HEK293 (cell line): ENCODE measurements at regions not wholly inside any gene's neighbourhood (a gene's known extent, or its start where the extent isn't known, plus 50 kb on each side); places are given as distances from the start of the nearest gene placed in this dataset.
A peak's percentile ranks its signal among the peaks of the same experiment; 100 is the strongest.

Experiments
- HOXC10 ChIP-seq: sonication (generic); formaldehyde crosslinking; IDR thresholded peaks from 2 replicates; pipeline ENCODE4 v1.8.1; 2023; ENCODE audit warnings: mild to moderate bottlenecking, missing genetic modification reagents
- OSR2 ChIP-seq: fragments of 450-650 bp; formaldehyde crosslinking; IDR thresholded peaks from 2 replicates; pipeline ENCODE4 v1.5.1; 2016; ENCODE audit warnings: missing biosample characterization, missing genetic modification characterization
- PRDM1 ChIP-seq: fragments of 450-650 bp; formaldehyde crosslinking; IDR thresholded peaks from 2 replicates; pipeline ENCODE4; 2016; ENCODE audit warnings: missing biosample characterization, missing genetic modification characterization
- TRIM28 ChIP-seq: IDR thresholded peaks from 2 replicates; pipeline ENCODE4 v1.6.1; 2011; ENCODE audit warnings: low read length, control low read depth, borderline replicate concordance
- ZBTB1 ChIP-seq: fragments of 450-650 bp; formaldehyde crosslinking; IDR thresholded peaks from 2 replicates; pipeline ENCODE4 v1.5.1; 2016; ENCODE audit warnings: missing biosample characterization, missing genetic modification characterization
- ZNF138 ChIP-seq: fragments of 450-650 bp; formaldehyde crosslinking; IDR thresholded peaks from 2 replicates; pipeline ENCODE4 v1.5.1; 2016; ENCODE audit warnings: missing biosample characterization, missing genetic modification characterization, borderline replicate concordance
- ZNF140 ChIP-seq: fragments of 450-650 bp; formaldehyde crosslinking; IDR thresholded peaks from 2 replicates; pipeline ENCODE4 v1.5.1; 2016; ENCODE audit warnings: missing biosample characterization, missing genetic modification characterization
- ZNF221 ChIP-seq: fragments of 450-650 bp; formaldehyde crosslinking; IDR thresholded peaks from 2 replicates; pipeline ENCODE4 v1.5.1; 2017; ENCODE audit warnings: missing biosample characterization, missing genetic modification characterization, borderline replicate concordance
- ZNF23 ChIP-seq: fragments of 450-650 bp; formaldehyde crosslinking; IDR thresholded peaks from 2 replicates; pipeline ENCODE4 v1.5.1; 2016; ENCODE audit warnings: missing biosample characterization, missing genetic modification characterization, borderline replicate concordance
- ZNF266 ChIP-seq: fragments of 450-650 bp; formaldehyde crosslinking; IDR thresholded peaks from 2 replicates; pipeline ENCODE4 v1.5.1; 2016; ENCODE audit warnings: missing biosample characterization, missing genetic modification characterization, low read depth
- ZNF302 ChIP-seq: fragments of 450-650 bp; formaldehyde crosslinking; IDR thresholded peaks from 2 replicates; pipeline ENCODE4 v1.5.1; 2016; ENCODE audit warnings: missing biosample characterization, missing genetic modification characterization, low read depth
- ZNF426 ChIP-seq: fragments of 450-650 bp; formaldehyde crosslinking; IDR thresholded peaks from 2 replicates; pipeline ENCODE4 v1.5.1; 2017; ENCODE audit warnings: missing biosample characterization, missing genetic modification characterization, mild to moderate bottlenecking, inconsistent platforms, moderate library complexity
- ZNF501 ChIP-seq: fragments of 450-650 bp; formaldehyde crosslinking; IDR thresholded peaks from 2 replicates; pipeline ENCODE4 v1.5.1; 2016; ENCODE audit warnings: missing biosample characterization, missing genetic modification characterization
- ZNF544 ChIP-seq: fragments of 450-650 bp; formaldehyde crosslinking; IDR thresholded peaks from 2 replicates; pipeline ENCODE4 v1.5.0; 2017; ENCODE audit warnings: missing biosample characterization, missing genetic modification characterization
- ZNF558 ChIP-seq: fragments of 450-650 bp; formaldehyde crosslinking; IDR thresholded peaks from 2 replicates; pipeline ENCODE4 v1.5.1; 2016; ENCODE audit warnings: missing biosample characterization, missing genetic modification characterization
- ZNF560 ChIP-seq: fragments of 450-650 bp; formaldehyde crosslinking; IDR thresholded peaks from 2 replicates; pipeline ENCODE4 v1.5.1; 2017; ENCODE audit warnings: missing biosample characterization, missing genetic modification characterization, borderline replicate concordance
- ZNF623 ChIP-seq: fragments of 450-650 bp; formaldehyde crosslinking; IDR thresholded peaks from 2 replicates; pipeline ENCODE4 v1.5.1; 2016; ENCODE audit warnings: missing biosample characterization, missing genetic modification characterization
- ZXDB ChIP-seq: fragments of 450-650 bp; formaldehyde crosslinking; IDR thresholded peaks from 2 replicates; pipeline ENCODE4 v1.5.1; 2016; ENCODE audit warnings: missing biosample characterization, missing genetic modification characterization
- TF ChIP-seq, protein P1 (sequence below): fragments of 450-650 bp; formaldehyde crosslinking; IDR thresholded peaks from 2 replicates; pipeline ENCODE4 v1.5.1; 2016; ENCODE audit warnings: missing biosample characterization, missing genetic modification characterization, low read depth
- TF ChIP-seq, protein P2 (sequence below): fragments of 450-650 bp; formaldehyde crosslinking; IDR thresholded peaks from 2 replicates; pipeline ENCODE4 v1.5.1; 2016; ENCODE audit warnings: missing biosample characterization, missing genetic modification characterization
- TF ChIP-seq, protein P3 (sequence below): fragments of 450-650 bp; formaldehyde crosslinking; IDR thresholded peaks from 2 replicates; pipeline ENCODE4 v1.5.1; 2016; ENCODE audit warnings: missing biosample characterization, missing genetic modification characterization
- TF ChIP-seq, protein P4 (sequence below): fragments of 450-650 bp; formaldehyde crosslinking; IDR thresholded peaks from 2 replicates; pipeline ENCODE4 v1.5.1; 2016; ENCODE audit warnings: missing biosample characterization, missing genetic modification characterization, borderline replicate concordance
- TF ChIP-seq, protein P5 (sequence below): fragments of 450-650 bp; formaldehyde crosslinking; IDR thresholded peaks from 2 replicates; pipeline ENCODE4 v1.5.1; 2016; ENCODE audit warnings: missing biosample characterization, missing genetic modification characterization
- TF ChIP-seq, protein P6 (sequence below): fragments of 450-650 bp; formaldehyde crosslinking; optimal IDR thresholded peaks from 2 replicates; pipeline ENCODE3; 2016; ENCODE audit warnings: missing biosample characterization, mild to moderate bottlenecking, missing genetic modification characterization
- TF ChIP-seq, protein P7 (sequence below): fragments of 450-650 bp; formaldehyde crosslinking; IDR thresholded peaks from 2 replicates; pipeline ENCODE4 v1.5.1; 2016; ENCODE audit warnings: missing biosample characterization, missing genetic modification characterization

DNA sequence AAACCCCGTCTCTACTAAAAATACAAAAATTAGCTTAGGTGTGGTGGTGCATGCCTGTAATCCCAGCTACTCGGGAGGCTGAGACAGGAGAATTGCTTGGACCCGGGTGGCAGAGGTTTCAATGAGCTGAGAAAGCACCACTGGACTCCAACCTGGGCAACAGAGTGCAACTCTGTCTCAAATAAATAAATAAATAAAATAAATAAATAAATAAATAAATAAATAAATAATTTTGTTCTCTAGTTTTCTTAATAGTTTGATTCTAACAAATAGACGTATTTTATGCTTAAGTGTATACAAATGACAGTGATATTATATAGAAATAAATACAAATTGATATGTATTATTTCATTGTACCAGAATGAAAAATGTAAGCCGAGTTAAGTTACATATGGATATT, 339.9 kb upstream of the OLFM3 start (continued):
- TF ChIP-seq, protein P1, sequence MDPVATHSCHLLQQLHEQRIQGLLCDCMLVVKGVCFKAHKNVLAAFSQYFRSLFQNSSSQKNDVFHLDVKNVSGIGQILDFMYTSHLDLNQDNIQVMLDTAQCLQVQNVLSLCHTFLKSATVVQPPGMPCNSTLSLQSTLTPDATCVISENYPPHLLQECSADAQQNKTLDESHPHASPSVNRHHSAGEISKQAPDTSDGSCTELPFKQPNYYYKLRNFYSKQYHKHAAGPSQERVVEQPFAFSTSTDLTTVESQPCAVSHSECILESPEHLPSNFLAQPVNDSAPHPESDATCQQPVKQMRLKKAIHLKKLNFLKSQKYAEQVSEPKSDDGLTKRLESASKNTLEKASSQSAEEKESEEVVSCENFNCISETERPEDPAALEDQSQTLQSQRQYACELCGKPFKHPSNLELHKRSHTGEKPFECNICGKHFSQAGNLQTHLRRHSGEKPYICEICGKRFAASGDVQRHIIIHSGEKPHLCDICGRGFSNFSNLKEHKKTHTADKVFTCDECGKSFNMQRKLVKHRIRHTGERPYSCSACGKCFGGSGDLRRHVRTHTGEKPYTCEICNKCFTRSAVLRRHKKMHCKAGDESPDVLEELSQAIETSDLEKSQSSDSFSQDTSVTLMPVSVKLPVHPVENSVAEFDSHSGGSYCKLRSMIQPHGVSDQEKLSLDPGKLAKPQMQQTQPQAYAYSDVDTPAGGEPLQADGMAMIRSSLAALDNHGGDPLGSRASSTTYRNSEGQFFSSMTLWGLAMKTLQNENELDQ (tag by site-specific recombination): no peak
- TF ChIP-seq, protein P2, sequence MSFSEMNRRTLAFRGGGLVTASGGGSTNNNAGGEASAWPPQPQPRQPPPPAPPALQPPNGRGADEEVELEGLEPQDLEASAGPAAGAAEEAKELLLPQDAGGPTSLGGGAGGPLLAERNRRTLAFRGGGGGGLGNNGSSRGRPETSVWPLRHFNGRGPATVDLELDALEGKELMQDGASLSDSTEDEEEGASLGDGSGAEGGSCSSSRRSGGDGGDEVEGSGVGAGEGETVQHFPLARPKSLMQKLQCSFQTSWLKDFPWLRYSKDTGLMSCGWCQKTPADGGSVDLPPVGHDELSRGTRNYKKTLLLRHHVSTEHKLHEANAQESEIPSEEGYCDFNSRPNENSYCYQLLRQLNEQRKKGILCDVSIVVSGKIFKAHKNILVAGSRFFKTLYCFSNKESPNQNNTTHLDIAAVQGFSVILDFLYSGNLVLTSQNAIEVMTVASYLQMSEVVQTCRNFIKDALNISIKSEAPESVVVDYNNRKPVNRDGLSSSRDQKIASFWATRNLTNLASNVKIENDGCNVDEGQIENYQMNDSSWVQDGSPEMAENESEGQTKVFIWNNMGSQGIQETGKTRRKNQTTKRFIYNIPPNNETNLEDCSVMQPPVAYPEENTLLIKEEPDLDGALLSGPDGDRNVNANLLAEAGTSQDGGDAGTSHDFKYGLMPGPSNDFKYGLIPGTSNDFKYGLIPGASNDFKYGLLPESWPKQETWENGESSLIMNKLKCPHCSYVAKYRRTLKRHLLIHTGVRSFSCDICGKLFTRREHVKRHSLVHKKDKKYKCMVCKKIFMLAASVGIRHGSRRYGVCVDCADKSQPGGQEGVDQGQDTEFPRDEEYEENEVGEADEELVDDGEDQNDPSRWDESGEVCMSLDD (tag by site-specific recombination): no peak
- peak; percentile 23; the same call in 1 of the 2 replicates for TF ChIP-seq ZNF140
- peak; percentile 58 for TF ChIP-seq ZNF623 (tag by site-specific recombination)
- no peak for TF ChIP-seq ZNF138 (tag by site-specific recombination)
- no peak for TF ChIP-seq ZNF501 (tag by site-specific recombination)
- no peak for TF ChIP-seq OSR2
- TF ChIP-seq ZNF23 (tag by site-specific recombination): no peak
- TF ChIP-seq TRIM28: no peak
- no peak for TF ChIP-seq ZNF302 (tag by site-specific recombination)
- peak; percentile 40; the same call in 1 of the 2 replicates for TF ChIP-seq ZXDB (tag by site-specific recombination)
- TF ChIP-seq, protein P3, sequence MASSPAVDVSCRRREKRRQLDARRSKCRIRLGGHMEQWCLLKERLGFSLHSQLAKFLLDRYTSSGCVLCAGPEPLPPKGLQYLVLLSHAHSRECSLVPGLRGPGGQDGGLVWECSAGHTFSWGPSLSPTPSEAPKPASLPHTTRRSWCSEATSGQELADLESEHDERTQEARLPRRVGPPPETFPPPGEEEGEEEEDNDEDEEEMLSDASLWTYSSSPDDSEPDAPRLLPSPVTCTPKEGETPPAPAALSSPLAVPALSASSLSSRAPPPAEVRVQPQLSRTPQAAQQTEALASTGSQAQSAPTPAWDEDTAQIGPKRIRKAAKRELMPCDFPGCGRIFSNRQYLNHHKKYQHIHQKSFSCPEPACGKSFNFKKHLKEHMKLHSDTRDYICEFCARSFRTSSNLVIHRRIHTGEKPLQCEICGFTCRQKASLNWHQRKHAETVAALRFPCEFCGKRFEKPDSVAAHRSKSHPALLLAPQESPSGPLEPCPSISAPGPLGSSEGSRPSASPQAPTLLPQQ (tag by site-specific recombination): no peak
- TF ChIP-seq, protein P4, sequence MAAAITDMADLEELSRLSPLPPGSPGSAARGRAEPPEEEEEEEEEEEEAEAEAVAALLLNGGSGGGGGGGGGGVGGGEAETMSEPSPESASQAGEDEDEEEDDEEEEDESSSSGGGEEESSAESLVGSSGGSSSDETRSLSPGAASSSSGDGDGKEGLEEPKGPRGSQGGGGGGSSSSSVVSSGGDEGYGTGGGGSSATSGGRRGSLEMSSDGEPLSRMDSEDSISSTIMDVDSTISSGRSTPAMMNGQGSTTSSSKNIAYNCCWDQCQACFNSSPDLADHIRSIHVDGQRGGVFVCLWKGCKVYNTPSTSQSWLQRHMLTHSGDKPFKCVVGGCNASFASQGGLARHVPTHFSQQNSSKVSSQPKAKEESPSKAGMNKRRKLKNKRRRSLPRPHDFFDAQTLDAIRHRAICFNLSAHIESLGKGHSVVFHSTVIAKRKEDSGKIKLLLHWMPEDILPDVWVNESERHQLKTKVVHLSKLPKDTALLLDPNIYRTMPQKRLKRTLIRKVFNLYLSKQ (tag by site-specific recombination): no peak
- no peak for TF ChIP-seq ZBTB1 (tag by site-specific recombination)
- no peak for TF ChIP-seq PRDM1 (tag by site-specific recombination)
- 0 out of 2 replicates have a peak, but pooled peaks have one; percentile 7 for TF ChIP-seq ZNF560
- TF ChIP-seq ZNF221: no peak
- TF ChIP-seq, protein P5, sequence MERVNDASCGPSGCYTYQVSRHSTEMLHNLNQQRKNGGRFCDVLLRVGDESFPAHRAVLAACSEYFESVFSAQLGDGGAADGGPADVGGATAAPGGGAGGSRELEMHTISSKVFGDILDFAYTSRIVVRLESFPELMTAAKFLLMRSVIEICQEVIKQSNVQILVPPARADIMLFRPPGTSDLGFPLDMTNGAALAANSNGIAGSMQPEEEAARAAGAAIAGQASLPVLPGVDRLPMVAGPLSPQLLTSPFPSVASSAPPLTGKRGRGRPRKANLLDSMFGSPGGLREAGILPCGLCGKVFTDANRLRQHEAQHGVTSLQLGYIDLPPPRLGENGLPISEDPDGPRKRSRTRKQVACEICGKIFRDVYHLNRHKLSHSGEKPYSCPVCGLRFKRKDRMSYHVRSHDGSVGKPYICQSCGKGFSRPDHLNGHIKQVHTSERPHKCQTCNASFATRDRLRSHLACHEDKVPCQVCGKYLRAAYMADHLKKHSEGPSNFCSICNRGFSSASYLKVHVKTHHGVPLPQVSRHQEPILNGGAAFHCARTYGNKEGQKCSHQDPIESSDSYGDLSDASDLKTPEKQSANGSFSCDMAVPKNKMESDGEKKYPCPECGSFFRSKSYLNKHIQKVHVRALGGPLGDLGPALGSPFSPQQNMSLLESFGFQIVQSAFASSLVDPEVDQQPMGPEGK (tag by site-specific recombination): no peak
- TF ChIP-seq, protein P6, sequence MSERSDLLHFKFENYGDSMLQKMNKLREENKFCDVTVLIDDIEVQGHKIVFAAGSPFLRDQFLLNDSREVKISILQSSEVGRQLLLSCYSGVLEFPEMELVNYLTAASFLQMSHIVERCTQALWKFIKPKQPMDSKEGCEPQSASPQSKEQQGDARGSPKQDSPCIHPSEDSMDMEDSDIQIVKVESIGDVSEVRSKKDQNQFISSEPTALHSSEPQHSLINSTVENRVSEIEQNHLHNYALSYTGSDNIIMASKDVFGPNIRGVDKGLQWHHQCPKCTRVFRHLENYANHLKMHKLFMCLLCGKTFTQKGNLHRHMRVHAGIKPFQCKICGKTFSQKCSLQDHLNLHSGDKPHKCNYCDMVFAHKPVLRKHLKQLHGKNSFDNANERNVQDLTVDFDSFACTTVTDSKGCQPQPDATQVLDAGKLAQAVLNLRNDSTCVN (tag by site-specific recombination): no peak
- peak; percentile 75 for TF ChIP-seq ZNF426 (tag by site-specific recombination)
- TF ChIP-seq HOXC10 (CRISPR knock-in tag): no peak
- 0 out of 2 replicates have a peak, but pooled peaks have one; percentile 26 for TF ChIP-seq ZNF266 (tag by site-specific recombination)
- TF ChIP-seq, protein P7, sequence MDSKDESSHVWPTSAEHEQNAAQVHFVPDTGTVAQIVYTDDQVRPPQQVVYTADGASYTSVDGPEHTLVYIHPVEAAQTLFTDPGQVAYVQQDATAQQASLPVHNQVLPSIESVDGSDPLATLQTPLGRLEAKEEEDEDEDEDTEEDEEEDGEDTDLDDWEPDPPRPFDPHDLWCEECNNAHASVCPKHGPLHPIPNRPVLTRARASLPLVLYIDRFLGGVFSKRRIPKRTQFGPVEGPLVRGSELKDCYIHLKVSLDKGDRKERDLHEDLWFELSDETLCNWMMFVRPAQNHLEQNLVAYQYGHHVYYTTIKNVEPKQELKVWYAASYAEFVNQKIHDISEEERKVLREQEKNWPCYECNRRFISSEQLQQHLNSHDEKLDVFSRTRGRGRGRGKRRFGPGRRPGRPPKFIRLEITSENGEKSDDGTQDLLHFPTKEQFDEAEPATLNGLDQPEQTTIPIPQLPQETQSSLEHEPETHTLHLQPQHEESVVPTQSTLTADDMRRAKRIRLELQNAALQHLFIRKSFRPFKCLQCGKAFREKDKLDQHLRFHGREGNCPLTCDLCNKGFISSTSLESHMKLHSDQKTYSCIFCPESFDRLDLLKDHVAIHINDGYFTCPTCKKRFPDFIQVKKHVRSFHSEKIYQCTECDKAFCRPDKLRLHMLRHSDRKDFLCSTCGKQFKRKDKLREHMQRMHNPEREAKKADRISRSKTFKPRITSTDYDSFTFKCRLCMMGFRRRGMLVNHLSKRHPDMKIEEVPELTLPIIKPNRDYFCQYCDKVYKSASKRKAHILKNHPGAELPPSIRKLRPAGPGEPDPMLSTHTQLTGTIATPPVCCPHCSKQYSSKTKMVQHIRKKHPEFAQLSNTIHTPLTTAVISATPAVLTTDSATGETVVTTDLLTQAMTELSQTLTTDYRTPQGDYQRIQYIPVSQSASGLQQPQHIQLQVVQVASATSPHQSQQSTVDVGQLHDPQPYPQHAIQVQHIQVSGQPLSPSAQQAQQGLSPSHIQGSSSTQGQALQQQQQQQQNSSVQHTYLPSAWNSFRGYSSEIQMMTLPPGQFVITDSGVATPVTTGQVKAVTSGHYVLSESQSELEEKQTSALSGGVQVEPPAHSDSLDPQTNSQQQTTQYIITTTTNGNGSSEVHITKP (tag by site-specific recombination): no peak
- TF ChIP-seq ZNF558 (tag by site-specific recombination): no peak
- no peak for TF ChIP-seq ZNF544 (tag by site-specific recombination)
